ENCODE measurements at regions not wholly inside any gene's neighbourhood (a gene's known extent, or its start where the extent isn't known, plus 50 kb on each side); places are given as distances from the start of the nearest gene placed in this dataset.

GRCh38 chr6:134605034-134605433 is 287.1 kb upstream of the SGK1 start (continued):
- TF ChIP-seq ZBTB34 (CRISPR knock-in tag; IDR thresholded peaks at IDR 0.05) (no peak), CBFA2T3 (IDR thresholded peaks at IDR 0.05) (peak; percentile 54), MCM3 (IDR thresholded peaks at IDR 0.05) (no peak), NELFE (IDR thresholded peaks at IDR 0.05; ENCODE audit: insufficient read depth, insufficient read length) (no peak), RHOXF2B (CRISPR knock-in tag; conservative IDR thresholded peaks at IDR 0.05) (no peak), PBX2 (CRISPR knock-in tag; IDR thresholded peaks at IDR 0.05; ENCODE audit: low read depth) (no peak), PBX2 (tag; conservative IDR thresholded peaks at IDR 0.05; ENCODE audit: low read depth) (no peak), TAF1 (IDR thresholded peaks at IDR 0.05; ENCODE audit: control insufficient read depth, extremely low read depth, insufficient read depth, low read length, severe bottlenecking) (no peak), TCF7 (IDR thresholded peaks at IDR 0.05; ENCODE audit: borderline replicate concordance) (no peak), NRF1 (conservative IDR thresholded peaks at IDR 0.05 in 1 of 2, IDR thresholded peaks at IDR 0.05 in 1 of 2) (no peak), XRCC5 (IDR thresholded peaks at IDR 0.05; ENCODE audit: low read depth, low read length) (no peak), KDM4B (IDR thresholded peaks at IDR 0.05; ENCODE audit: borderline replicate concordance in 2 of 2, low read depth in 1 of 2) (no peak), ZBED1 (IDR thresholded peaks at IDR 0.05) (no peak), ZNF408 (CRISPR knock-in tag; IDR thresholded peaks at IDR 0.05; ENCODE audit: low read depth) (no peak), C11orf30 (IDR thresholded peaks at IDR 0.05; ENCODE audit: low read depth) (no peak), ZNF75A (CRISPR knock-in tag; IDR thresholded peaks at IDR 0.05) (no peak), SRSF7 (optimal IDR thresholded peaks at IDR 0.05; ENCODE audit: low read depth, low read length) (no peak), HDAC8 (tag; IDR thresholded peaks at IDR 0.05) (no peak), HMG20A (CRISPR knock-in tag; conservative IDR thresholded peaks at IDR 0.05) (no peak), ZNF766 (CRISPR knock-in tag; conservative IDR thresholded peaks at IDR 0.05) (no peak), ATF6 (CRISPR knock-in tag; IDR thresholded peaks at IDR 0.05) (no peak), ZBTB49 (CRISPR knock-in tag; IDR thresholded peaks at IDR 0.05; ENCODE audit: borderline replicate concordance) (no peak), ATF7 (IDR thresholded peaks at IDR 0.05) (no peak), SMARCA5 (IDR thresholded peaks at IDR 0.05) (no peak)
